K562 (cell line): ENCODE measurements at regions not wholly inside any gene's neighbourhood (a gene's known extent, or its start where the extent isn't known, plus 50 kb on each side); places are given as distances from the start of the nearest gene placed in this dataset.

Experiments used
- ATAC-seq: fragments of 200-7000 bp; cut with Tn5 transposase; 3 replicates; pipeline ENCODE4 v1.9.1; 2020; ENCODE audit warnings: moderate library complexity
- BruUV-seq: library from RNA; stranded (reverse); fragments of 400-500 nt; replicated peaks from 2 replicates; lab custom pipeline; 2021; lab: Mats Ljungman, UMichigan
- CTCF ChIA-PET: fragments of 300-600 bp; formaldehyde crosslinking; extraction: SDS; loops from one replicate; lab custom pipeline; 2021; ENCODE audit warnings: low intra/inter-chr PET ratio; lab: Yijun Ruan, JAX
- POLR2A ChIA-PET: fragments of 300-600, 350-650 bp; sonication (Branson Sonifier 250); formaldehyde crosslinking; extraction: SDS; loops from one replicate; lab custom pipeline; 2021; ENCODE audit warnings: antibody characterized with exemption, inconsistent platforms; lab: Yijun Ruan, JAX
- DNase-seq, 4 experiments: peaks; one replicate each; pipeline versions ENCODE4 v3.0.0 to v3.0.0-alpha.2; 2011 to 2018; ENCODE audit warnings: low spot score in 3 of 4, mixed read lengths in 3 of 4; ENCODE audit errors: extremely low read depth in 1 of 4
- FAIRE-seq: peaks from 2 replicates; lab custom pipeline; 2011; peaks lifted over from hg19 to GRCh38; lab: Jason Lieb, UNC
- H2AFZ ChIP-seq: 2 replicates; pipeline ENCODE4 v1.6.0; 2011; ENCODE audit warnings: low read depth, low read length, control low read depth, inconsistent platforms
- H3K27ac ChIP-seq: fragments of 200-600 bp; 3 replicates; pipeline ENCODE4 v1.8.0; 2011; ENCODE audit warnings: low read depth, mild to moderate bottlenecking, control low read depth, inconsistent platforms, low read length, moderate library complexity, mixed read lengths; ENCODE audit errors: extremely low read depth
- H3K27me3 ChIP-seq, 2 experiments: fragments of 300-600 bp in 1 of 2; 2 replicates in 1 of 2; 3 replicates in 1 of 2; pipeline versions ENCODE4 v1.6.0 to v1.8.0; 2011; ENCODE audit warnings: inconsistent platforms in 2 of 2, low read length in 2 of 2, mild to moderate bottlenecking in 1 of 2, mixed read lengths in 1 of 2, moderate library complexity in 1 of 2; ENCODE audit not compliant: control insufficient read depth in 2 of 2, insufficient read depth in 2 of 2
- H3K36me3 ChIP-seq: fragments of 300-600 bp; 3 replicates; pipeline ENCODE4 v1.8.0; 2011; ENCODE audit warnings: mild to moderate bottlenecking, low read length, inconsistent platforms; ENCODE audit not compliant: control insufficient read depth, insufficient read depth
- H3K4me1 ChIP-seq, 2 experiments: fragments of 200-600 bp in 1 of 2; replicated peaks in 1 of 2; 2 replicates in 1 of 2; 3 replicates in 1 of 2; pipeline versions ENCODE4 v1.5.1 to v1.8.0; 2011; ENCODE audit warnings: inconsistent platforms in 2 of 2, low read length in 2 of 2, mild to moderate bottlenecking in 1 of 2, mixed read lengths in 1 of 2, moderate library complexity in 1 of 2; ENCODE audit not compliant: control insufficient read depth in 2 of 2, insufficient read depth in 2 of 2
- H3K4me2 ChIP-seq: 2 replicates; pipeline ENCODE4 v1.6.1; 2011; ENCODE audit warnings: low read length, control low read depth, inconsistent platforms, mixed read lengths; ENCODE audit not compliant: insufficient read depth
- H3K4me3 ChIP-seq: fragments of 200-600 bp; sonication (generic), shearing (Covaris generic); 2 replicates; pipeline ENCODE4 v1.5.1; 2016; ENCODE audit warnings: control low read depth, inconsistent platforms
- H3K79me2 ChIP-seq: fragments of 200-600 bp; 3 replicates; pipeline ENCODE4 v1.8.0; 2011; ENCODE audit warnings: low read length, inconsistent platforms; ENCODE audit not compliant: control insufficient read depth, insufficient read depth
- H3K9ac ChIP-seq, 2 experiments: 2 replicates each; pipeline versions ENCODE4 v1.6.0 to v1.6.1; 2011; ENCODE audit warnings: low read depth in 2 of 2, low read length in 2 of 2, control low read depth in 1 of 2, inconsistent platforms in 1 of 2, mild to moderate bottlenecking in 1 of 2, mixed read lengths in 1 of 2; ENCODE audit not compliant: insufficient read depth in 1 of 2
- H3K9me1 ChIP-seq: one replicate; pipeline ENCODE4 v1.6.0; 2011; ENCODE audit warnings: inconsistent platforms, mild to moderate bottlenecking, low read length, moderate library complexity; ENCODE audit not compliant: control insufficient read depth, insufficient read depth
- H3K9me3 ChIP-seq: replicated peaks from 2 replicates; pipeline ENCODE4 v1.5.1; 2011; ENCODE audit warnings: low read depth, low read length, inconsistent platforms; ENCODE audit not compliant: control insufficient read depth, insufficient read depth
- H4K20me1 ChIP-seq: replicated peaks from 2 replicates; pipeline ENCODE4 v1.6.1; 2011; ENCODE audit warnings: low read length, inconsistent platforms, mixed read lengths; ENCODE audit not compliant: control insufficient read depth, insufficient read depth
- CLOCK ChIP-seq: fragments of 250-450 bp; sonication (Bioruptor Pico); IDR thresholded peaks from 2 replicates; pipeline ENCODE4 v1.4.0; 2020; ENCODE audit warnings: mild to moderate bottlenecking, moderate library complexity, borderline replicate concordance
- DPF2 ChIP-seq: fragments of 450-650 bp; IDR thresholded peaks from 2 replicates; pipeline ENCODE4 v1.6.1; 2016
- LCOR ChIP-seq: sonication (generic); formaldehyde crosslinking; IDR thresholded peaks from 2 replicates; pipeline ENCODE4 v1.8.0; 2022; ENCODE audit warnings: mild to moderate bottlenecking, missing genetic modification reagents
- PML ChIP-seq: IDR thresholded peaks from 2 replicates; pipeline ENCODE4 v1.6.1; 2012; ENCODE audit warnings: low read length, inconsistent platforms
- SMAD4 ChIP-seq: fragments of 250-450 bp; sonication (Bioruptor Pico); conservative IDR thresholded peaks from 2 replicates; pipeline ENCODE4 v1.8.0; 2021; ENCODE audit warnings: inconsistent platforms, mild to moderate bottlenecking, moderate library complexity
- SNAPC5 ChIP-seq: fragments of 250-450 bp; sonication (Bioruptor Pico); IDR thresholded peaks from 2 replicates; pipeline ENCODE4 v1.8.0; 2021; ENCODE audit warnings: moderate library complexity, mild to moderate bottlenecking, inconsistent platforms
- SNRNP70 ChIP-seq: fragments of 200-400 bp; formaldehyde crosslinking; optimal IDR thresholded peaks from 2 replicates; pipeline ENCODE3; 2017; ENCODE audit warnings: low read depth, low read length
- TBP ChIP-seq: optimal IDR thresholded peaks from 2 replicates; pipeline ENCODE3; 2011; ENCODE audit warnings: low read depth, low read length, improper control_type of control experiment
- ZC3H8 ChIP-seq: fragments of 450-650 bp; IDR thresholded peaks from 2 replicates; pipeline ENCODE4 v1.6.1; 2017
- ZNF445 ChIP-seq: fragments of 250-450 bp; sonication (Bioruptor Pico); IDR thresholded peaks from 2 replicates; pipeline ENCODE4 v1.4.0; 2020; ENCODE audit warnings: low read depth, mild to moderate bottlenecking, moderate library complexity
- ZNF512 ChIP-seq: IDR thresholded peaks from 2 replicates; pipeline ENCODE4 v1.6.1; 2016; ENCODE audit warnings: missing genetic modification characterization, missing compliant biosample characterization
- ZNF77 ChIP-seq: fragments of 250-450 bp; sonication (Bioruptor Pico); IDR thresholded peaks from 2 replicates; pipeline ENCODE4 v1.5.0; 2020
- in situ Hi-C: fragments of 300-500 bp; cut with MboI; formaldehyde crosslinking; loops from 4 replicates; pipeline ENCODE4 v1.15.0; 2018; ENCODE audit warnings: inconsistent platforms, mixed read lengths
- intact Hi-C: fragments of 100-400 bp; cut with micrococcal nuclease; formaldehyde crosslinking; loops from 2 replicates; pipeline ENCODE4 v1.14.2; 2022

GRCh38 chr6:113796038-113796437 is 61.1 kb upstream of the MARCKS start (continued):
- no peak for TF ChIP-seq CLOCK
- TF ChIP-seq SNAPC5 (CRISPR knock-in tag), result no peak
- no peak for TF ChIP-seq SNRNP70
- TF ChIP-seq ZNF445 (CRISPR knock-in tag), result no peak
- TF ChIP-seq PML, result no peak

DNA sequence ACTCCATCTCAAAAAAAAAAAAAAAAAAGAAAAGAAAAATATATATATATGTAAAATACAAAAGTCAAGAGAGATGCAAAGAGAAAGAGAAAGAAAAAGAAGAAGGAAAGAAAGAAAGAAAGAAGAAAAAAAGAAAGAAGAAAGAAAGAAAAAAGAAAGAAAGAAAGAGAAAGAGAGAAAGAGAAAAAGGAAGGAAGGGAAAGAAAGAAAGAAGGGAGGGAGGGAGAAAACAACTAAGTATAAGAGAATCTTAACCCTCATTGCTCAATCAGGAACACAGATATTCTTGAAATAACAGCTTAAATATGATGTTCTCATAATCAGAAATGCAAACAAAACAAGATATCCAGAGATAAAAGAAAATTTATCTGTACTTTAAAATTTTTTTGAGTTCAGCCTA is 54.4 kb upstream of the MARCKS start:
- ATAC-seq (no peak), DNase-seq (no peak), FAIRE-seq (no peak)
- Histone ChIP-seq H3K4me3 (no peak overlapping the region), H3K9ac (no peak overlapping the region), H3K79me2 (no peaks in the 10 kb centered on the region), H3K9me3 (no peaks in the 10 kb centered on the region), H3K9me1 (no peaks in the 10 kb centered on the region), H3K4me1 (no peaks in the 10 kb centered on the region), H3K27ac (no peak overlapping the region), H3K36me3 (no peaks in the 10 kb centered on the region), H4K20me1 (no peaks in the 10 kb centered on the region), H3K4me2 (no peak overlapping the region), H2AFZ (no peak overlapping the region), H3K27me3 (peaks cover 0 to 3% of the 10 kb centered on the region in 2 experiments; a peak in 1 of 5 replicates)
- intact Hi-C loops, result no loop called here
- in situ Hi-C loops, result no loop called here
- no TSS peak for BruUV-seq
- TF ChIP-seq ZNF512, result peak; percentile 79
- TF ChIP-seq ZC3H8, result no peak
- TF ChIP-seq LCOR, result no peak
- no peak for TF ChIP-seq SMAD4 (CRISPR knock-in tag)
- TF ChIP-seq DPF2, result no peak
- TF ChIP-seq ZNF77 (CRISPR knock-in tag), result no peak
- TF ChIP-seq TBP, result no peak
- CTCF ChIA-PET, result no interaction called here
- POLR2A ChIA-PET, result no interaction called here
